Choroid plexus epithelial cell (primary cell): ENCODE measurements at regions not wholly inside any gene's neighbourhood (a gene's known extent, or its start where the extent isn't known, plus 50 kb on each side); places are given as distances from the start of the nearest gene placed in this dataset.

Experiments
- DNase-seq: peaks from one replicate; pipeline ENCODE4 v3.0.0-alpha.2; 2010; ENCODE audit warnings: low read depth
- H3K4me3 ChIP-seq: 2 replicates; pipeline ENCODE4 v1.5.1; 2011; ENCODE audit warnings: low read depth, mild to moderate bottlenecking, control low read depth, low read length, moderate library complexity
- TF ChIP-seq, protein P1 (sequence below): conservative IDR thresholded peaks from 2 replicates; pipeline ENCODE4 v1.5.1; 2011; ENCODE audit warnings: low read depth, mild to moderate bottlenecking, control low read depth, inconsistent platforms, low read length, moderate library complexity

DNA sequence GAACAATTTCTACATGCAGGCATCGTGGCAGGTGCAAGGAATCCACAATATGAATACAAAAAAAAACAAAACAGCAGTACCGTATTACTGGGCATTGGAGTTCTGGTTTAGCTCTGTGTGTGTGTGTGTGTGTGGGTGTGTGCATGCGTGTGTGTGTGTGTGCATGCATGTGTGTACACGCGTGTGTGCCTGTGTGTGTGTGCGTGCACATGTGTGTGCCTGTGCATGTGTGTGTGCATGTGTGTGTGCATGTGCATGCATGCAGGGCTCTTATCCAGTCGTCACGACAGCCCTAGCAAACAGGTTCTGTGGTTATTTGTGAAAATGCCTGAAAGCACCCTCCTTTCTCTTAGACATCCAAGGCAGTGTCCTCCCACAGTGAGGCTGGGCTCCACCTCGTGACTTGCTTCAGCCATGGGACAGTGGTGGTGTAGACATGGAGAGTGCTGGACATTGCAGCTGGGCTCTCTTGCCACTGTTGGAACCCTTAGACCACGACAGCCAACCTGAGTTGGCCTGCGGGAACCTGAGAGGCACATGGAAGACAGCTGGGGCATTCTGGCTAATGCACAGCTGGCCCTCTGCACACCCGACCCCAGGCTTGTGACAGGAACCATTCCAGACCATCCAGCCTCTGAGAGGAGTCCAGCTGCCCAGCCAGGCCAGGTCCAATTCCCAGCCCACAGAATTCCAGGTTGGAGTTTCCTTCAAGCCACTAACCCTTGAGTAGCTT lies 173.4 kb upstream of the SHH start:
- H3K4me3 ChIP-seq: no peak overlapping the region
- no peak for DNase-seq
- TF ChIP-seq, protein P1, sequence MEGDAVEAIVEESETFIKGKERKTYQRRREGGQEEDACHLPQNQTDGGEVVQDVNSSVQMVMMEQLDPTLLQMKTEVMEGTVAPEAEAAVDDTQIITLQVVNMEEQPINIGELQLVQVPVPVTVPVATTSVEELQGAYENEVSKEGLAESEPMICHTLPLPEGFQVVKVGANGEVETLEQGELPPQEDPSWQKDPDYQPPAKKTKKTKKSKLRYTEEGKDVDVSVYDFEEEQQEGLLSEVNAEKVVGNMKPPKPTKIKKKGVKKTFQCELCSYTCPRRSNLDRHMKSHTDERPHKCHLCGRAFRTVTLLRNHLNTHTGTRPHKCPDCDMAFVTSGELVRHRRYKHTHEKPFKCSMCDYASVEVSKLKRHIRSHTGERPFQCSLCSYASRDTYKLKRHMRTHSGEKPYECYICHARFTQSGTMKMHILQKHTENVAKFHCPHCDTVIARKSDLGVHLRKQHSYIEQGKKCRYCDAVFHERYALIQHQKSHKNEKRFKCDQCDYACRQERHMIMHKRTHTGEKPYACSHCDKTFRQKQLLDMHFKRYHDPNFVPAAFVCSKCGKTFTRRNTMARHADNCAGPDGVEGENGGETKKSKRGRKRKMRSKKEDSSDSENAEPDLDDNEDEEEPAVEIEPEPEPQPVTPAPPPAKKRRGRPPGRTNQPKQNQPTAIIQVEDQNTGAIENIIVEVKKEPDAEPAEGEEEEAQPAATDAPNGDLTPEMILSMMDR: no peak

DNA sequence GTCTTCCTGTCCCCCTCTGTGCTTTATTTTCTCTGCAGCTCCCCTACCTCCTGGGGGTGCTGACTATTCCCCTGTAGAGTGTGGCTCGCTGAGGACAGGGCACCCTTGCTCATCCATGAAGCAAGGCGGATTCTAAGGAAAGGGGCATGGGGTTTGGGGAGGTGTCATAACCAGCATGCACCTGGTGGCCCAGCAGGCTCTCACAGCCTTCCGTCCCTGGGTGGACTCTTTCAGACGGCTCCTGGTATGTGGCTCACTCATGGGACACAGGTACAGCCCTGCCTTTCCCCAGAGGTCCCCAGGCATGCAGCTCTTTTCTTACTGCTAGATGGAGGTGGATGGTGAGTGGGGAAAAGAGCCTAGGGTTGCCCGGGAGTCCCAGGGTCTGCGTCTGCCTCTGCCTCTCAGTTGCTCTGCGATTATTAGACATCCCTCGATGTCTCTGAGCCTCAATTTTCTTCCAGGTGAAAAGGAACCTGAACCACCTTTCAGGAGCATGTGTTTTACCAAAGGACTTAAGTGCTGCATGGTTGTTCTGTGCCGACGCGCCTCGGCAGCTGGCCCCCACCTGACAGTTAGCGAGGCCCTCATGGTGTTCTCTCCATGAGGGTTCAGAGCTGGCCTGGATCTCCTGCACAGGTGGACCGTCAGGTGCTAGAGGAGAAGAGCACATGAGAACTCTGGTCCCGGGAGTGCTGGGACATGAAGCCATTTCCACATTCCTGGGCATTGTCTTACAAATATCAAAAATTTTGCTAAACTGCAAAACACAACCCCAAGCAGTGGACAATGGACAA lies 172.5 kb upstream of the SHH start:
- TF ChIP-seq, protein P1: no peak
- no peak for DNase-seq
- H3K4me3 ChIP-seq: no peak overlapping the region

GRCh38 chr7:155984028-155984580 lies 171.8 kb upstream of the SHH start:
- no peak overlapping the region for H3K4me3 ChIP-seq
- DNase-seq: no peak
- TF ChIP-seq, protein P1: no peak

- no peak for DNase-seq
- TF ChIP-seq, protein P1: no peak
- no peak overlapping the region for H3K4me3 ChIP-seq
Measured at GRCh38 chr7:155983176-155983815, 171.0 kb upstream of the SHH start.

GRCh38 chr7:155981703-155982102 lies 169.4 kb upstream of the SHH start:
- DNase-seq: no peak

GRCh38 chr7:155980841-155981240 lies 168.6 kb upstream of the SHH start:
- H3K4me3 ChIP-seq: no peak overlapping the region
- TF ChIP-seq, protein P1: no peak
- DNase-seq: no peak

More at GRCh38 chr7:155981703-155982102, 169.4 kb upstream of the SHH start:
- no peak overlapping the region for H3K4me3 ChIP-seq
- TF ChIP-seq, protein P1: no peak
